Naive B cell (primary cell): ENCODE measurements at regions not wholly inside any gene's neighbourhood (a gene's known extent, or its start where the extent isn't known, plus 50 kb on each side); places are given as distances from the start of the nearest gene placed in this dataset.
"Not testable (repeated sequence)": the region's sequence is repeated elsewhere in the genome, so short reads cannot be mapped to it uniquely, and the experiment has no call there.

Source experiments
- ATAC-seq, 2 donors: fragments of 150-1000 bp; cut with Tn5 transposase; 2 replicates each; pipeline ENCODE4 v1.10.0; 2021; ENCODE audit warnings: low read depth in 2 of 2, mild to moderate bottlenecking in 2 of 2, moderate library complexity in 2 of 2
- DNase-seq: peaks from one replicate; pipeline ENCODE4 v3.0.0; 2022
- H3K27ac Mint-ChIP-seq, 6 donors: one replicate each; pipeline ENCODE4 v1.8.0; 2020 to 2022; ENCODE audit warnings: mild to moderate bottlenecking in 6 of 6, mixed read lengths in 6 of 6, moderate library complexity in 5 of 6, inconsistent platforms in 2 of 6
- H3K27me3 Mint-ChIP-seq, 3 donors: one replicate each; pipeline ENCODE4 v1.8.0; 2021 to 2022; ENCODE audit warnings: mixed read lengths in 3 of 3, mild to moderate bottlenecking in 1 of 3
- H3K36me3 Mint-ChIP-seq, 2 donors: one replicate each; pipeline ENCODE4 v1.8.0; 2020 to 2022; ENCODE audit warnings: mixed read lengths in 2 of 2, inconsistent platforms in 1 of 2, mild to moderate bottlenecking in 1 of 2
- H3K4me1 Mint-ChIP-seq, 3 donors: one replicate each; pipeline ENCODE4 v1.8.0; 2020 to 2022; ENCODE audit warnings: mixed read lengths in 3 of 3, inconsistent platforms in 1 of 3, mild to moderate bottlenecking in 1 of 3, moderate library complexity in 1 of 3
- H3K4me3 Mint-ChIP-seq, 8 donors: one replicate each; pipeline ENCODE4 v1.8.0; 2020 to 2022; ENCODE audit warnings: mild to moderate bottlenecking in 8 of 8, mixed read lengths in 8 of 8, moderate library complexity in 8 of 8, inconsistent platforms in 2 of 8
- H3K9me3 Mint-ChIP-seq, 7 donors: one replicate each; pipeline ENCODE4 v1.8.0; 2020 to 2022; ENCODE audit warnings: mixed read lengths in 7 of 7, mild to moderate bottlenecking in 5 of 7, inconsistent platforms in 2 of 7, moderate library complexity in 1 of 7

GRCh38 chr12:33830070-33830469 lies 192.2 kb upstream of the ALG10 start:
- peaks cover 0 to 5% (median 0%) of the 10 kb centered on the region in 7 donors for H3K9me3 Mint-ChIP-seq
- H3K4me1 Mint-ChIP-seq = no peaks in the 10 kb centered on the region
- ATAC-seq = no peak

GRCh38 chr12:33832900-33833299 lies 189.4 kb upstream of the ALG10 start:
- ATAC-seq (no peak), DNase-seq (no peak)
- H3K36me3 Mint-ChIP-seq = no peaks in the 10 kb centered on the region
- no peaks in the 10 kb centered on the region for H3K27me3 Mint-ChIP-seq
- H3K4me3 Mint-ChIP-seq = no peak overlapping the region
- H3K9me3 Mint-ChIP-seq = peaks cover 0 to 13% (median 3%) of the 10 kb centered on the region in 7 donors
- no peaks in the 10 kb centered on the region for H3K4me1 Mint-ChIP-seq
- H3K27ac Mint-ChIP-seq = no peak overlapping the region

More at GRCh38 chr12:33830070-33830469, 192.2 kb upstream of the ALG10 start:
- Mint-ChIP-seq H3K27ac (no peak overlapping the region), H3K27me3 (no peaks in the 10 kb centered on the region), H3K36me3 (no peaks in the 10 kb centered on the region), H3K4me3 (no peak overlapping the region)
- no peak for DNase-seq

- ATAC-seq (no peak), DNase-seq (no peak)
- H3K27me3 Mint-ChIP-seq = no peaks in the 10 kb centered on the region
- peaks cover 0 to 19% (median 4%) of the 10 kb centered on the region in 7 donors for H3K9me3 Mint-ChIP-seq
- no peaks in the 10 kb centered on the region for H3K4me1 Mint-ChIP-seq
- H3K36me3 Mint-ChIP-seq = no peaks in the 10 kb centered on the region
- no peak overlapping the region for H3K4me3 Mint-ChIP-seq
- no peak overlapping the region for H3K27ac Mint-ChIP-seq
Observed at GRCh38 chr12:33834672-33835071, 187.6 kb upstream of the ALG10 start.

GRCh38 chr12:33876618-33877017 lies 145.7 kb upstream of the ALG10 start:
- Mint-ChIP-seq H3K27ac (no peak overlapping the region), H3K4me3 (no peak overlapping the region), H3K4me1 (no peaks in the 10 kb centered on the region), H3K9me3 (peaks cover 12 to 35% (median 21%) of the 10 kb centered on the region in 7 donors), H3K27me3 (no peaks in the 10 kb centered on the region), H3K36me3 (peaks cover 0 to 8% of the 10 kb centered on the region in 2 donors)
- DNase-seq (no peak), ATAC-seq (no peak)

- no peak for ATAC-seq
- DNase-seq = no peak
- H3K27ac Mint-ChIP-seq = no peak overlapping the region
- no peaks in the 10 kb centered on the region for H3K36me3 Mint-ChIP-seq
- peaks cover 0 to 18% (median 6%) of the 10 kb centered on the region in 7 donors for H3K9me3 Mint-ChIP-seq
- H3K4me3 Mint-ChIP-seq = no peak overlapping the region
- no peaks in the 10 kb centered on the region for H3K27me3 Mint-ChIP-seq
- no peaks in the 10 kb centered on the region for H3K4me1 Mint-ChIP-seq
Observed at GRCh38 chr12:33892425-33892824, 129.9 kb upstream of the ALG10 start.

GRCh38 chr12:33920460-33920859 lies 101.8 kb upstream of the ALG10 start:
- peaks cover 18 to 47% (median 28%) of the 10 kb centered on the region in 7 donors for H3K9me3 Mint-ChIP-seq
- H3K27ac Mint-ChIP-seq, H3K36me3 Mint-ChIP-seq, DNase-seq, H3K4me3 Mint-ChIP-seq, H3K4me1 Mint-ChIP-seq, H3K27me3 Mint-ChIP-seq, ATAC-seq: not testable (repeated sequence)

- Mint-ChIP-seq H3K27me3 (no peaks in the 10 kb centered on the region), H3K36me3 (peaks cover 0 to 7% of the 10 kb centered on the region in 2 donors), H3K4me1 (no peaks in the 10 kb centered on the region), H3K4me3 (no peak overlapping the region), H3K9me3 (peaks cover 10 to 55% (median 25%) of the 10 kb centered on the region in 7 donors), H3K27ac (no peak overlapping the region)
- no peak for DNase-seq
- ATAC-seq = no peak
Observed at GRCh38 chr12:33926095-33926494, 96.2 kb upstream of the ALG10 start.

- H3K9me3 Mint-ChIP-seq = peaks cover 0 to 18% (median 9%) of the 10 kb centered on the region in 7 donors
- not testable (repeated sequence) for ATAC-seq, DNase-seq, H3K27me3 Mint-ChIP-seq, H3K36me3 Mint-ChIP-seq, H3K4me3 Mint-ChIP-seq, H3K27ac Mint-ChIP-seq, H3K4me1 Mint-ChIP-seq
Observed at GRCh38 chr12:33937669-33938068, 84.6 kb upstream of the ALG10 start.

GRCh38 chr12:33942172-33942571 lies 80.1 kb upstream of the ALG10 start:
- DNase-seq (no peak), ATAC-seq (no peak)
- Mint-ChIP-seq H3K27ac (no peak overlapping the region), H3K9me3 (peaks cover 0 to 4% (median 2%) of the 10 kb centered on the region in 7 donors), H3K36me3 (no peaks in the 10 kb centered on the region), H3K4me1 (no peaks in the 10 kb centered on the region), H3K27me3 (no peaks in the 10 kb centered on the region), H3K4me3 (no peak overlapping the region)

GRCh38 chr12:33944703-33945437 lies 77.4 kb upstream of the ALG10 start:
- Mint-ChIP-seq H3K4me3 (peak overlapping the region in 1 of 8 donors; percentile 20), H3K9me3 (peaks cover 4 to 28% (median 11%) of the 10 kb centered on the region in 7 donors), H3K27ac (no peak overlapping the region), H3K27me3 (no peaks in the 10 kb centered on the region), H3K36me3 (peaks cover 0 to 5% of the 10 kb centered on the region in 2 donors), H3K4me1 (no peaks in the 10 kb centered on the region)
- ATAC-seq (no peak), DNase-seq (no peak)

- H3K9me3 Mint-ChIP-seq = peaks cover 4 to 33% (median 16%) of the 10 kb centered on the region in 7 donors
- DNase-seq = no peak
- no peaks in the 10 kb centered on the region for H3K4me1 Mint-ChIP-seq
- H3K36me3 Mint-ChIP-seq = peaks cover 0 to 8% of the 10 kb centered on the region in 2 donors
- H3K4me3 Mint-ChIP-seq = no peak overlapping the region
- H3K27me3 Mint-ChIP-seq = no peaks in the 10 kb centered on the region
- no peak overlapping the region for H3K27ac Mint-ChIP-seq
- ATAC-seq = no peak
Observed at GRCh38 chr12:33945438-33945784, 76.9 kb upstream of the ALG10 start.

GRCh38 chr12:33966219-33966618 lies 56.1 kb upstream of the ALG10 start:
- H3K27me3 Mint-ChIP-seq, H3K9me3 Mint-ChIP-seq, ATAC-seq, H3K36me3 Mint-ChIP-seq, H3K4me3 Mint-ChIP-seq, H3K4me1 Mint-ChIP-seq, DNase-seq: not testable (repeated sequence)
- peak overlapping the region in 1 of 6 donors; percentile 58 for H3K27ac Mint-ChIP-seq

GRCh38 chr12:33967760-33968159 lies 54.5 kb upstream of the ALG10 start:
- H3K27me3 Mint-ChIP-seq = no peaks in the 10 kb centered on the region
- no peak for DNase-seq
- no peak for ATAC-seq
- no peaks in the 10 kb centered on the region for H3K36me3 Mint-ChIP-seq
- H3K4me3 Mint-ChIP-seq = no peak overlapping the region
- H3K9me3 Mint-ChIP-seq = peaks cover 0 to 14% (median 8%) of the 10 kb centered on the region in 7 donors
- no peaks in the 10 kb centered on the region for H3K4me1 Mint-ChIP-seq
- no peak overlapping the region for H3K27ac Mint-ChIP-seq
